DND-41 (cell line): ENCODE measurements at regions not wholly inside any gene's neighbourhood (a gene's known extent, or its start where the extent isn't known, plus 50 kb on each side); places are given as distances from the start of the nearest gene placed in this dataset.

Experiments
- CTCF ChIP-seq: IDR thresholded peaks from 2 replicates; pipeline ENCODE4 v1.5.1; 2012; ENCODE audit warnings: borderline replicate concordance, low read length, moderate library complexity, mild to moderate bottlenecking; ENCODE audit not compliant: poor library complexity, severe bottlenecking; ENCODE audit errors: extremely low read depth
- EZH2 ChIP-seq: IDR thresholded peaks from 3 replicates; pipeline ENCODE4 v1.6.1; 2012; ENCODE audit warnings: borderline replicate concordance, low read depth, mild to moderate bottlenecking, moderate library complexity, low read length, inconsistent platforms; ENCODE audit not compliant: severe bottlenecking

GRCh38 chr15:66964791-66965190, 100.6 kb upstream of the SMAD3 start:
- TF ChIP-seq CTCF (no peak), EZH2 (no peak)
